Neuronal stem cell (in vitro differentiated cells): ENCODE measurements at regions not wholly inside any gene's neighbourhood (a gene's known extent, or its start where the extent isn't known, plus 50 kb on each side); places are given as distances from the start of the nearest gene placed in this dataset.
"Not testable (repeated sequence)": the region's sequence is repeated elsewhere in the genome, so short reads cannot be mapped to it uniquely, and the experiment has no call there.

Experiments used
- DNase-seq: peaks from one replicate; pipeline ENCODE4 v3.0.0-alpha.2; 2013; ENCODE audit warnings: low spot score
- H2AFZ ChIP-seq: one replicate; pipeline ENCODE4 v1.6.1; 2013; ENCODE audit warnings: mild to moderate bottlenecking, low read length, inconsistent platforms
- H2AK5ac ChIP-seq: 2 replicates; pipeline ENCODE4 v1.6.1; 2013; ENCODE audit warnings: low read depth, mild to moderate bottlenecking, inconsistent platforms, low read length, moderate library complexity, mixed read lengths
- H2BK120ac ChIP-seq: 2 replicates; pipeline ENCODE4 v1.6.1; 2013; ENCODE audit warnings: low read depth, mild to moderate bottlenecking, inconsistent platforms, low read length, moderate library complexity, mixed read lengths
- H2BK12ac ChIP-seq: one replicate; pipeline ENCODE4 v1.6.1; 2013; ENCODE audit warnings: low read length, inconsistent platforms
- H2BK15ac ChIP-seq: 2 replicates; pipeline ENCODE4 v1.6.1; 2013; ENCODE audit warnings: mild to moderate bottlenecking, low read length, inconsistent platforms, mixed read lengths
- H2BK5ac ChIP-seq: one replicate; pipeline ENCODE4 v1.6.1; 2013; ENCODE audit warnings: inconsistent platforms, mild to moderate bottlenecking, low read length, moderate library complexity
- H3K14ac ChIP-seq: one replicate; pipeline ENCODE4 v1.6.1; 2013; ENCODE audit warnings: low read length, inconsistent platforms
- H3K18ac ChIP-seq: 2 replicates; pipeline ENCODE4 v1.6.1; 2013; ENCODE audit warnings: low read length, inconsistent platforms
- H3K23ac ChIP-seq: 2 replicates; pipeline ENCODE4 v1.6.1; 2013; ENCODE audit warnings: low read depth, mild to moderate bottlenecking, mixed read lengths, low read length, inconsistent platforms; ENCODE audit not compliant: poor library complexity
- H3K27ac ChIP-seq: replicated peaks from 3 replicates; pipeline ENCODE4 v1.5.1; 2013; ENCODE audit warnings: low read length, inconsistent platforms
- H3K27me3 ChIP-seq, 3 experiments: 2 replicates each; pipeline ENCODE4 v1.6.1; 2013; ENCODE audit warnings: low read length in 3 of 3, mild to moderate bottlenecking in 2 of 3, inconsistent platforms in 1 of 3, low read depth in 1 of 3, mixed read lengths in 1 of 3, moderate library complexity in 1 of 3; ENCODE audit not compliant: control insufficient read depth in 3 of 3, insufficient read depth in 3 of 3
- H3K36me3 ChIP-seq, 2 donors: replicated peaks in 1 of 2; 2 replicates each; pipeline ENCODE4 v1.6.1; 2013; ENCODE audit warnings: low read length in 2 of 2; ENCODE audit not compliant: control insufficient read depth in 2 of 2, insufficient read depth in 2 of 2
- H3K4ac ChIP-seq: 2 replicates; pipeline ENCODE4 v1.6.1; 2013; ENCODE audit warnings: inconsistent platforms, mild to moderate bottlenecking, low read length, moderate library complexity
- H3K4me1 ChIP-seq, 2 donors: 1 replicate in 1 of 2; 2 replicates in 1 of 2; pipeline ENCODE4 v1.6.1; 2013; ENCODE audit warnings: low read length in 2 of 2, low read depth in 1 of 2; ENCODE audit not compliant: control insufficient read depth in 2 of 2, insufficient read depth in 1 of 2
- H3K4me2 ChIP-seq: one replicate; pipeline ENCODE4 v1.6.1; 2013; ENCODE audit warnings: mild to moderate bottlenecking, low read length, inconsistent platforms; ENCODE audit not compliant: insufficient read depth, poor library complexity, severe bottlenecking
- H3K4me3 ChIP-seq, 2 donors: 2 replicates each; pipeline ENCODE4 v1.5.1; 2013; ENCODE audit warnings: low read length in 2 of 2, mild to moderate bottlenecking in 2 of 2, inconsistent platforms in 1 of 2, moderate library complexity in 1 of 2
- H3K79me1 ChIP-seq: one replicate; pipeline ENCODE4 v1.6.1; 2013; ENCODE audit warnings: low read depth, mild to moderate bottlenecking, inconsistent platforms, low read length, moderate library complexity
- H3K9ac ChIP-seq: one replicate; pipeline ENCODE4 v1.6.1; 2013; ENCODE audit warnings: mild to moderate bottlenecking, low read depth, low read length, inconsistent platforms; ENCODE audit not compliant: poor library complexity
- H3K9me3 ChIP-seq, 2 donors: replicated peaks in 1 of 2; 2 replicates each; pipeline versions ENCODE3 to v1.6.1; 2013; ENCODE audit warnings: low read length in 2 of 2, mild to moderate bottlenecking in 2 of 2, inconsistent platforms in 1 of 2, low read depth in 1 of 2, mixed read lengths in 1 of 2, moderate library complexity in 1 of 2; ENCODE audit not compliant: control insufficient read depth in 2 of 2, insufficient read depth in 1 of 2
- H4K8ac ChIP-seq: one replicate; pipeline ENCODE4 v1.6.1; 2013; ENCODE audit warnings: low read depth, mild to moderate bottlenecking, inconsistent platforms, low read length, moderate library complexity
- H4K91ac ChIP-seq: one replicate; pipeline ENCODE4 v1.6.1; 2013; ENCODE audit warnings: low read length, low read depth, mild to moderate bottlenecking, inconsistent platforms; ENCODE audit not compliant: poor library complexity
- WGBS, 2 donors: extraction: QIAGEN DNeasy Blood & Tissue Kit; methylation state at CpG; one replicate each; pipeline ENCODE4 v1.1.7; 2013; ENCODE audit warnings: missing lambda C conversion rate in 2 of 2, mixed read lengths in 1 of 2; ENCODE audit not compliant: insufficient read length in 2 of 2, insufficient replicate concordance in 1 of 2; ENCODE audit errors: extremely low coverage in 2 of 2; 5-methylcytosine and 5-hydroxymethylcytosine counted together

GRCh38 chr2:87622720-87623119, 125.2 kb upstream of the PLGLB2 start:
- not testable (repeated sequence) for H2BK15ac ChIP-seq, H3K4me3 ChIP-seq, H3K27me3 ChIP-seq, H3K27ac ChIP-seq, H4K91ac ChIP-seq, H3K23ac ChIP-seq, H3K9ac ChIP-seq, H2AFZ ChIP-seq, H4K8ac ChIP-seq, H3K4me2 ChIP-seq, H3K18ac ChIP-seq, H3K9me3 ChIP-seq, DNase-seq, H3K4me1 ChIP-seq, H2BK12ac ChIP-seq, H3K4ac ChIP-seq, H3K79me1 ChIP-seq, H3K14ac ChIP-seq, H2AK5ac ChIP-seq, H3K36me3 ChIP-seq, H2BK5ac ChIP-seq, H2BK120ac ChIP-seq
- WGBS, 2 donors = no CpG with 5 or more reads among the region's 4 CpGs

- H3K9ac ChIP-seq, H4K91ac ChIP-seq, H2BK15ac ChIP-seq, H2BK5ac ChIP-seq, H2BK12ac ChIP-seq, H2AK5ac ChIP-seq, H3K27ac ChIP-seq, H3K4me3 ChIP-seq, H2AFZ ChIP-seq, H3K36me3 ChIP-seq, H3K9me3 ChIP-seq, H3K4ac ChIP-seq, H3K4me2 ChIP-seq, H3K18ac ChIP-seq, H3K79me1 ChIP-seq, H3K4me1 ChIP-seq, H4K8ac ChIP-seq, H2BK120ac ChIP-seq, H3K14ac ChIP-seq, DNase-seq, H3K27me3 ChIP-seq, H3K23ac ChIP-seq: not testable (repeated sequence)
- WGBS, 2 donors = no CpG with 5 or more reads among the region's 10 CpGs
Observed at GRCh38 chr2:87629491-87630458, 118.1 kb upstream of the PLGLB2 start.

DNA sequence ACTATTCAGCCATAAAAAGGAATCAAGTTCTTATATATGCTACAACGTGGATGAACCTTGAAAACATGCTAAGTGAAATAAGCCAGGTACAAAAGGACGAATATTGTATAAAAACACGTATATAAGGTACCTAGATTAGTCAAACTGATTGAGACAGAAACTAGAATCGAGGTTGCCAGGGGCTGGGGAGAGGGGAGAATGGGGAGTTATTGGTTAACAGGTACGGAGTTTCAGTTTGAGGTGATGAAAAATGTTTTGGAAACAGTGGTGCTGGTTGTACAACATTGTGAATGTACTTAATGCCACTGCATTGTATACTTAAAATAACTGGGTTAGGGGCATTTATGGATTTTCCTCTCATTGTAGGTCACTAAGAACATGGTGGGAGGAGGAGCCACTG, 117.0 kb upstream of the PLGLB2 start:
- not testable (repeated sequence) for H2BK120ac ChIP-seq, H3K27ac ChIP-seq, H3K36me3 ChIP-seq, H2AK5ac ChIP-seq, H3K79me1 ChIP-seq, DNase-seq, H3K14ac ChIP-seq, H3K4me2 ChIP-seq, H3K4ac ChIP-seq, H2AFZ ChIP-seq, H4K91ac ChIP-seq, H3K4me3 ChIP-seq, H2BK12ac ChIP-seq, H3K9me3 ChIP-seq, H3K4me1 ChIP-seq, H2BK15ac ChIP-seq, H4K8ac ChIP-seq, H3K18ac ChIP-seq, H3K9ac ChIP-seq, H2BK5ac ChIP-seq, H3K23ac ChIP-seq, H3K27me3 ChIP-seq
- WGBS, 2 donors = no CpG with 5 or more reads among the region's 5 CpGs

- not testable (repeated sequence) for H2BK15ac ChIP-seq, H3K27me3 ChIP-seq, H4K8ac ChIP-seq, H3K27ac ChIP-seq, H3K4me1 ChIP-seq, H2AFZ ChIP-seq, H4K91ac ChIP-seq, H3K4me2 ChIP-seq, H3K36me3 ChIP-seq, H3K4me3 ChIP-seq, H3K14ac ChIP-seq, DNase-seq, H2BK120ac ChIP-seq, H3K18ac ChIP-seq, H3K9me3 ChIP-seq, H3K9ac ChIP-seq, H2BK12ac ChIP-seq, H3K23ac ChIP-seq, H2BK5ac ChIP-seq, H3K79me1 ChIP-seq, H2AK5ac ChIP-seq, H3K4ac ChIP-seq
- WGBS, 2 donors = no CpG with 5 or more reads among the region's 3 CpGs
Observed at GRCh38 chr2:87631402-87631801, 116.5 kb upstream of the PLGLB2 start.
